DND-41 (cell line): ENCODE measurements at regions not wholly inside any gene's neighbourhood (a gene's known extent, or its start where the extent isn't known, plus 50 kb on each side); places are given as distances from the start of the nearest gene placed in this dataset.

Experiments used
- ATAC-seq: fragments of 200-7000 bp; cut with Tn5 transposase; 3 replicates; pipeline ENCODE4 v1.9.1; 2021; ENCODE audit warnings: low read depth; ENCODE audit not compliant: insufficient read depth
- DNase-seq: peaks from one replicate; pipeline ENCODE4 v3.0.0-alpha.2; 2020
- H2AFZ ChIP-seq: 2 replicates; pipeline ENCODE4 v1.6.0; 2012; ENCODE audit warnings: low read depth, low read length
- H3K27ac ChIP-seq: 2 replicates; pipeline ENCODE4 v1.5.1; 2012; ENCODE audit warnings: low read length, inconsistent platforms
- H3K27me3 ChIP-seq: fragments of 200-600 bp; sonication (generic); 2 replicates; pipeline ENCODE4 v1.6.0; 2012; ENCODE audit warnings: low read length, mild to moderate bottlenecking, inconsistent platforms; ENCODE audit not compliant: insufficient read depth, poor library complexity
- H3K36me3 ChIP-seq: 2 replicates; pipeline ENCODE4 v1.5.1; 2012; ENCODE audit warnings: low read length, inconsistent platforms; ENCODE audit not compliant: insufficient read depth
- H3K4me1 ChIP-seq: 2 replicates; pipeline ENCODE4 v1.5.1; 2012; ENCODE audit warnings: mild to moderate bottlenecking, low read length; ENCODE audit not compliant: insufficient read depth
- H3K4me2 ChIP-seq: 2 replicates; pipeline ENCODE4 v1.6.0; 2012; ENCODE audit warnings: mild to moderate bottlenecking, moderate library complexity, low read length, inconsistent platforms; ENCODE audit not compliant: insufficient read depth
- H3K4me3 ChIP-seq, 2 experiments: fragments of 200-600 bp in 1 of 2; shearing (Covaris generic) in 1 of 2; 2 replicates each; pipeline ENCODE4 v1.5.1; 2012 to 2016; ENCODE audit warnings: inconsistent platforms in 2 of 2, low read length in 2 of 2, mild to moderate bottlenecking in 2 of 2, low read depth in 1 of 2, moderate library complexity in 1 of 2
- H3K79me2 ChIP-seq: 2 replicates; pipeline ENCODE4 v1.6.0; 2012; ENCODE audit warnings: low read length, inconsistent platforms; ENCODE audit not compliant: insufficient read depth
- H3K9ac ChIP-seq: 2 replicates; pipeline ENCODE4 v1.6.0; 2012; ENCODE audit warnings: low read depth, mild to moderate bottlenecking, inconsistent platforms, low read length, moderate library complexity
- H3K9me3 ChIP-seq: 2 replicates; pipeline ENCODE4 v1.5.1; 2012; ENCODE audit warnings: low read length, moderate library complexity, mild to moderate bottlenecking, inconsistent platforms; ENCODE audit not compliant: insufficient read depth, severe bottlenecking
- H4K20me1 ChIP-seq: 2 replicates; pipeline ENCODE4 v1.6.0; 2012; ENCODE audit warnings: low read length; ENCODE audit not compliant: insufficient read depth
- EZH2 ChIP-seq: IDR thresholded peaks from 3 replicates; pipeline ENCODE4 v1.6.1; 2012; ENCODE audit warnings: borderline replicate concordance, low read depth, mild to moderate bottlenecking, moderate library complexity, low read length, inconsistent platforms; ENCODE audit not compliant: severe bottlenecking
- TF ChIP-seq, protein P1 (sequence below): IDR thresholded peaks from 2 replicates; pipeline ENCODE4 v1.5.1; 2012; ENCODE audit warnings: borderline replicate concordance, low read length, moderate library complexity, mild to moderate bottlenecking; ENCODE audit not compliant: poor library complexity, severe bottlenecking; ENCODE audit errors: extremely low read depth

DNA sequence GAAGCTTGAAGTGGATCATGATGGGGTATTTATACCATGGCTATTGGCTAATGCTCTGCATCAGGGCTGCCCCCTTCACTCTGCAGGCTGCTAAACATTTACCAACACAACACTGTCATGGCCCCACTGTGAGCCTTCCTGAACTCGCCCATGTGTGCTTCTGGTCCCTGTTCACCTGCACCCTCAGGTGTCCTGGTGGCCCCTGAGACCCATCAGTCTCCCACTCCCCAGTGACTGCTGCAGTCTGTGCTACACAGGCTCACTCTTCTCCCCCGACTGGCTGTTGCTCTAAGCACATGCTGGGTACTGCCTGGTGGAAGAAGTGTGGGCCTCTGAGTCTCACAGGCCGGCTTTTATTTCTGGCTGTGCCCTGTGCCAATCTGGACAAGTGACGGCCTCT lies 183.0 kb upstream of the HS6ST1 start:
- peaks cover 73% of the 10 kb centered on the region for H3K4me1 ChIP-seq
- H3K9me3 ChIP-seq: no peaks in the 10 kb centered on the region
- H3K4me3 ChIP-seq: no peak overlapping the region
- H3K27ac ChIP-seq: peak overlapping the region; percentile 73
- no peaks in the 10 kb centered on the region for H3K27me3 ChIP-seq
- no peaks in the 10 kb centered on the region for H4K20me1 ChIP-seq
- H3K9ac ChIP-seq: no peak overlapping the region
- no peaks in the 10 kb centered on the region for H3K36me3 ChIP-seq
- no peak for DNase-seq
- TF ChIP-seq EZH2: no peak
- TF ChIP-seq, protein P1, sequence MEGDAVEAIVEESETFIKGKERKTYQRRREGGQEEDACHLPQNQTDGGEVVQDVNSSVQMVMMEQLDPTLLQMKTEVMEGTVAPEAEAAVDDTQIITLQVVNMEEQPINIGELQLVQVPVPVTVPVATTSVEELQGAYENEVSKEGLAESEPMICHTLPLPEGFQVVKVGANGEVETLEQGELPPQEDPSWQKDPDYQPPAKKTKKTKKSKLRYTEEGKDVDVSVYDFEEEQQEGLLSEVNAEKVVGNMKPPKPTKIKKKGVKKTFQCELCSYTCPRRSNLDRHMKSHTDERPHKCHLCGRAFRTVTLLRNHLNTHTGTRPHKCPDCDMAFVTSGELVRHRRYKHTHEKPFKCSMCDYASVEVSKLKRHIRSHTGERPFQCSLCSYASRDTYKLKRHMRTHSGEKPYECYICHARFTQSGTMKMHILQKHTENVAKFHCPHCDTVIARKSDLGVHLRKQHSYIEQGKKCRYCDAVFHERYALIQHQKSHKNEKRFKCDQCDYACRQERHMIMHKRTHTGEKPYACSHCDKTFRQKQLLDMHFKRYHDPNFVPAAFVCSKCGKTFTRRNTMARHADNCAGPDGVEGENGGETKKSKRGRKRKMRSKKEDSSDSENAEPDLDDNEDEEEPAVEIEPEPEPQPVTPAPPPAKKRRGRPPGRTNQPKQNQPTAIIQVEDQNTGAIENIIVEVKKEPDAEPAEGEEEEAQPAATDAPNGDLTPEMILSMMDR: no peak
- H2AFZ ChIP-seq: no peak overlapping the region
- no peak overlapping the region for H3K4me2 ChIP-seq
- H3K79me2 ChIP-seq: no peaks in the 10 kb centered on the region
- ATAC-seq: no peak

DNA sequence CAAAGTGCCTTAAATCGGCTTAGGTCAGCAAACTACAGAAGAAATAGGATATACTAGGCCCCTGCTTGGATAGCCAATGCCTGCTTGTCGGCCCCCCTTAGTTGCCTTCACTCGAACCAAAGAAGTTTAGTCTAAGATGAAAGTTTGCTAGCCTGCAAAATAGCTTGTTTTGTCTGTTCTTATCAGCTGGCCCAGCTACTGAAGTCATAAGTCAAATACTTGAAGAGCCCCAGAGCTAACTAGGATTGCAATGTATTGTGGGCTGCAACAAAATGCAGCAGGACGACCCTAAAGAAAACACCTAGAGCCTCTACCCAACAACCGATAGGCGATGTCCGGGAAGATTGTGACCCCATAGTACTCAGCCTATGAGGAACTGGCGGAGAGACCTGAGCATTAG lies 183.5 kb upstream of the HS6ST1 start:
- no peaks in the 10 kb centered on the region for H3K36me3 ChIP-seq
- peaks cover 73% of the 10 kb centered on the region for H3K4me1 ChIP-seq
- no peaks in the 10 kb centered on the region for H3K79me2 ChIP-seq
- H2AFZ ChIP-seq: no peak overlapping the region
- no peak for TF ChIP-seq EZH2
- TF ChIP-seq, protein P1: no peak
- no peak for DNase-seq
- ATAC-seq: no peak
- no peaks in the 10 kb centered on the region for H3K9me3 ChIP-seq
- no peaks in the 10 kb centered on the region for H4K20me1 ChIP-seq
- H3K9ac ChIP-seq: no peak overlapping the region
- H3K4me3 ChIP-seq: no peak overlapping the region
- peak overlapping the region; percentile 73; the same call in 1 of the 2 replicates for H3K27ac ChIP-seq
- H3K4me2 ChIP-seq: no peak overlapping the region
- no peaks in the 10 kb centered on the region for H3K27me3 ChIP-seq

- ATAC-seq (no peak), DNase-seq (no peak)
- Histone ChIP-seq H3K4me2 (no peak overlapping the region), H3K9me3 (no peaks in the 10 kb centered on the region), H3K27me3 (no peaks in the 10 kb centered on the region), H3K36me3 (no peaks in the 10 kb centered on the region), H3K9ac (peak overlapping the region; percentile 12; the same call in 1 of the 2 replicates), H3K27ac (peak overlapping the region; percentile 73), H4K20me1 (no peaks in the 10 kb centered on the region), H3K4me3 (no peak overlapping the region), H3K4me1 (peaks cover 73% of the 10 kb centered on the region), H2AFZ (no peak overlapping the region), H3K79me2 (no peaks in the 10 kb centered on the region)
- TF ChIP-seq, protein P1: no peak
- no peak for TF ChIP-seq EZH2
Measured at GRCh38 chr2:128502638-128503246, 184.1 kb upstream of the HS6ST1 start.
